NCI-H526 (cell line): ENCODE measurements at regions not wholly inside any gene's neighbourhood (a gene's known extent, or its start where the extent isn't known, plus 50 kb on each side); places are given as distances from the start of the nearest gene placed in this dataset.

Experiments
- DNase-seq, 2 experiments: peaks; one replicate each; lab custom pipeline; 2025; lab: John Stamatoyannopoulos, UW

GRCh38 chr18:67232991-67233390, 283.5 kb downstream of the DSEL start:
- DNase-seq, result no peak

- peak in 1 of 2 experiments; percentile 8 for DNase-seq
These were observed 284.1 kb downstream of the DSEL start for GRCh38 chr18:67232406-67232805.

- DNase-seq, result no peak
These were observed 293.6 kb downstream of the DSEL start for GRCh38 chr18:67222887-67223286.

- no peak for DNase-seq
These were observed 296.7 kb downstream of the DSEL start for GRCh38 chr18:67219821-67220220.

GRCh38 chr18:67218556-67218955, 298.0 kb downstream of the DSEL start:
- DNase-seq, result no peak

- peak in 1 of 2 experiments; percentile 65 for DNase-seq
These were observed 298.9 kb downstream of the DSEL start for GRCh38 chr18:67217551-67218166.

GRCh38 chr18:67216846-67217245, 299.7 kb downstream of the DSEL start:
- no peak for DNase-seq

- no peak for DNase-seq
These were observed 300.8 kb downstream of the DSEL start for GRCh38 chr18:67215686-67216085.

GRCh38 chr18:67211646-67212045, 304.9 kb downstream of the DSEL start:
- no peak for DNase-seq

- DNase-seq, result no peak
These were observed 315.9 kb downstream of the DSEL start for GRCh38 chr18:67200665-67201064.

GRCh38 chr18:67199993-67200617, 316.4 kb downstream of the DSEL start:
- peak; percentile 34 to 64 for DNase-seq

- no peak for DNase-seq
These were observed 321.6 kb downstream of the DSEL start for GRCh38 chr18:67194886-67195285.

GRCh38 chr18:67192535-67192934, 324.0 kb downstream of the DSEL start:
- DNase-seq, result no peak

- no peak for DNase-seq
These were observed 333.1 kb downstream of the DSEL start for GRCh38 chr18:67183398-67183797.

GRCh38 chr18:67179726-67180125, 336.8 kb downstream of the DSEL start:
- DNase-seq, result no peak

- no peak for DNase-seq
These were observed 356.9 kb downstream of the DSEL start for GRCh38 chr18:67159662-67160061.

- no peak for DNase-seq
These were observed 361.5 kb downstream of the DSEL start for GRCh38 chr18:67154979-67155378.

- no peak for DNase-seq
These were observed 365.2 kb downstream of the DSEL start for GRCh38 chr18:67151366-67151765.

- no peak for DNase-seq
These were observed 370.8 kb downstream of the DSEL start for GRCh38 chr18:67145586-67146292.

GRCh38 chr18:67144329-67144728, 372.2 kb downstream of the DSEL start:
- DNase-seq, result no peak

- DNase-seq, result no peak
These were observed 373.5 kb downstream of the DSEL start for GRCh38 chr18:67143028-67143427.

- peak in 1 of 2 experiments; percentile 13 for DNase-seq
These were observed 373.9 kb downstream of the DSEL start for GRCh38 chr18:67142604-67143003.

- DNase-seq, result no peak
These were observed 376.0 kb downstream of the DSEL start for GRCh38 chr18:67140495-67140894.
